ENCODE measurements at regions not wholly inside any gene's neighbourhood (a gene's known extent, or its start where the extent isn't known, plus 50 kb on each side); places are given as distances from the start of the nearest gene placed in this dataset.

- TF ChIP-seq REST (IDR thresholded peaks at IDR 0.05; ENCODE audit: low read depth) (no peak), YY1 (IDR thresholded peaks at IDR 0.05; ENCODE audit: low read depth) (no peak), FOXM1 (IDR thresholded peaks at IDR 0.05; ENCODE audit: borderline replicate concordance, low read depth) (no peak), EP300 (IDR thresholded peaks at IDR 0.05; ENCODE audit: borderline replicate concordance) (no peak), NFIC (IDR thresholded peaks at IDR 0.05) (no peak)
Measured at GRCh38 chr12:24206621-24207020, 257.2 kb upstream of the SOX5 start.

DNA sequence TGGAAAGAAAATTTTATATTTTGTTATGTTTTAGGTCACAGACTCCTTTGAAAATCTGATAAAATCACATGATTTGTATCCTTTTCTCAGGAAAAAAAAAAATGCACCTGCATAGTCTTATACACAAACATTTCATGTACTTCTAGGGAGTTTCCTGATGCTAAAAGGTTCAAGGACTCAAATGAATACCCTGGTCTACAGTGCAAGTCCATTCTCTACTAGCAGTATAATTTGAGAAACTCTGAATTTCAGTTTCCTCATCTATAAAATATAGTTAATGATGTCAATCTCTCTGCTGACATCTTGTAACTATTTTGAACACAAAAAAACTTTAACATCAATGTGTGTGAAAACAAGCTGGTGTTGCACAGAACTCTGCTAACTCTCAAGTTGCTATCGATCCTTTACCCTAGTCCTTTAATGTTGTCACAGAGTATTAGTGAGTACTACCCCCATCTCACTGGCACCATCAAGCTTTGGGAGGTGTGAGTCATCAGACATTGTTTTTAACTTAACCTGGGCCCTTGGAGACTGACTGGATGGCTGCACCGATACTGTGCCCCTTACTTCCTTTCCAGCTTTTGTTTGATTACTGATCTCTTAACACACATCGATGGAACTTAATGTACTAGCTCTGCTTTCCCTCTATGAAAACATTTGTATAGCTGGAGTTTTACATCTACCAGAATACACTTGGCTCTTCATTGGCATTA lies 251.9 kb upstream of the SOX5 start:
- no peak for TF ChIP-seq NFIC (IDR thresholded peaks at IDR 0.05)

GRCh38 chr12:24200010-24200409 lies 250.5 kb upstream of the SOX5 start:
- TF ChIP-seq, protein P1, sequence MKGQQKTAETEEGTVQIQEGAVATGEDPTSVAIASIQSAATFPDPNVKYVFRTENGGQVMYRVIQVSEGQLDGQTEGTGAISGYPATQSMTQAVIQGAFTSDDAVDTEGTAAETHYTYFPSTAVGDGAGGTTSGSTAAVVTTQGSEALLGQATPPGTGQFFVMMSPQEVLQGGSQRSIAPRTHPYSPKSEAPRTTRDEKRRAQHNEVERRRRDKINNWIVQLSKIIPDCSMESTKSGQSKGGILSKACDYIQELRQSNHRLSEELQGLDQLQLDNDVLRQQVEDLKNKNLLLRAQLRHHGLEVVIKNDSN (IDR thresholded peaks at IDR 0.05) = no peak

DNA sequence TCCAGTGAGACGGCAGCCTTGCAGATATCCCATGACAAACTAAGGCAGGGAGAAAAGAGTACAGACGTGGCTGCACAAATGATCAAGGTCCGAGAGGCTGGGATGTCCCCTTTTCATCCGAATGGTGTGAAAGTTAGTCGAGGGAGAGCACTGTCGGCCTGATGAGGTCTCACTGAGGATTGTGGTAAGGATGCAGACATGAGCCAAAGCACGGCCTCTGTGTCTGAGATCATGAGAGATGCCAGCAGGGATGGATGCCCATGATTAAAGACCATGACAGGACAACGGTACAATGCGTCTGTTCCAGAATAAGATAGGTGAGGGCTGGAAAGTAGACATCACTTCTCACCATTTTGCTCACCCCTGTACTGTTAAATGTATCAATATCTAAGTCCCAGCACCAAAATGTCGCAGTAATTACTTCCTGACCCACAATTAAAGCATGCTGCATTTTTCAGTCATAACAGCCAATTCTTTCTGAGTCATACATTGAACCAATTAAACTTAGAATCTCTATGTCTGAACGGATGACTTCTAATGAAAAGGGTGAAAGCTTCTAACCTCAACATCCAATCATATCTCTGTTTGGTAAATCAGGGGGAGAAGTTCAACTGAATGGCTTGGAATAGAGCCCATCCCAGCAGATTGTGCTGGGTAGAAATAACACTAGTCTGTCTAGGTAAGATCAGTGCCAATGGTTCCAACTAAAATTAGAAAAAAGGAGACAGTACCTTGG lies 249.6 kb upstream of the SOX5 start:
- TF ChIP-seq, protein P1 (IDR thresholded peaks at IDR 0.05) = no peak

- TF ChIP-seq NFIC (IDR thresholded peaks at IDR 0.05) = no peak
- TF ChIP-seq MAX (IDR thresholded peaks at IDR 0.05) = no peak
- TF ChIP-seq YY1 (IDR thresholded peaks at IDR 0.05; ENCODE audit: low read depth) = no peak
- TF ChIP-seq TEAD4 (IDR thresholded peaks at IDR 0.05) = peak; percentile 46; the same call in 1 of the 2 replicates
Measured at GRCh38 chr12:24198070-24198469, 248.6 kb upstream of the SOX5 start.

GRCh38 chr12:24197532-24197931 lies 248.1 kb upstream of the SOX5 start:
- no peak for TF ChIP-seq FOXM1 (IDR thresholded peaks at IDR 0.05; ENCODE audit: borderline replicate concordance, low read depth)
- no peak for TF ChIP-seq ZBTB7A (IDR thresholded peaks at IDR 0.05; ENCODE audit: low read depth)
- no peak for TF ChIP-seq REST (IDR thresholded peaks at IDR 0.05; ENCODE audit: low read depth)
- TF ChIP-seq MAX (IDR thresholded peaks at IDR 0.05) = no peak
- TF ChIP-seq EP300 (IDR thresholded peaks at IDR 0.05; ENCODE audit: borderline replicate concordance) = no peak
- TF ChIP-seq NFIC (IDR thresholded peaks at IDR 0.05) = no peak
- no peak for TF ChIP-seq TAF1 (IDR thresholded peaks at IDR 0.05; ENCODE audit: low read depth)
- no peak for TF ChIP-seq EGR1 (IDR thresholded peaks at IDR 0.05)
- TF ChIP-seq YY1 (IDR thresholded peaks at IDR 0.05; ENCODE audit: low read depth) = no peak
- TF ChIP-seq RAD21 (IDR thresholded peaks at IDR 0.05; ENCODE audit: low read depth) = no peak
- no peak for TF ChIP-seq CEBPB (IDR thresholded peaks at IDR 0.05)
- TF ChIP-seq TCF12 (IDR thresholded peaks at IDR 0.05; ENCODE audit: low read depth) = no peak
- no peak for TF ChIP-seq CREB1 (IDR thresholded peaks at IDR 0.05; ENCODE audit: low read depth)
- TF ChIP-seq TEAD4 (IDR thresholded peaks at IDR 0.05) = no peak
- TF ChIP-seq, protein P1 (IDR thresholded peaks at IDR 0.05) = no peak

DNA sequence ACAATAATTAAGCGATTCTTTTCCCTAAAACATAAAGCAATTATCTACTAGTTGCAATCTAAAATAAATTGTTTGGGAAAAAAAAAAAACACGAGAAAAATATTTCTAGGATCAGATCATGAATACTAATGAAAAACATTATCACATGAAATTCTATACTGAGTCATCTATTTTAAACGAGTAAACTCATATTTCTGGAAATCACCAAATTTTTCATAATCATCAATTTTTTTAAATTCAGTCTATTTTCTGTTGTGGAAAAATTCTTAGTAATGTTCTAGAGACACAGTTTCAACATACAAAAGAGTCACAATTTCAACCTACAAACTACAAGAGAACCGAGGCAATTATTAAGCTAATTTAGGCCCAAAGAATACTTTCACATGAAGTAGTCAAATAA lies 245.6 kb upstream of the SOX5 start:
- no peak for TF ChIP-seq TAF1 (IDR thresholded peaks at IDR 0.05; ENCODE audit: low read depth)
- TF ChIP-seq, protein P1 (IDR thresholded peaks at IDR 0.05) = no peak
- TF ChIP-seq CEBPB (IDR thresholded peaks at IDR 0.05) = no peak
- no peak for TF ChIP-seq FOXM1 (IDR thresholded peaks at IDR 0.05; ENCODE audit: borderline replicate concordance, low read depth)
- no peak for TF ChIP-seq ZBTB7A (IDR thresholded peaks at IDR 0.05; ENCODE audit: low read depth)
- TF ChIP-seq EP300 (IDR thresholded peaks at IDR 0.05; ENCODE audit: borderline replicate concordance) = no peak
- no peak for TF ChIP-seq TCF12 (IDR thresholded peaks at IDR 0.05; ENCODE audit: low read depth)

All from Ishikawa (cell line).